Nephron (organoid): ENCODE measurements at regions not wholly inside any gene's neighbourhood (a gene's known extent, or its start where the extent isn't known, plus 50 kb on each side); places are given as distances from the start of the nearest gene placed in this dataset.
"Not testable (repeated sequence)": the region's sequence is repeated elsewhere in the genome, so short reads cannot be mapped to it uniquely, and the experiment has no call there.

ENCODE experiments used
- H3K27ac Mint-ChIP-seq, 3 experiments: 2 replicates each; pipeline ENCODE4 v1.8.0; 2020; ENCODE audit warnings: mixed read lengths in 3 of 3, mild to moderate bottlenecking in 2 of 3, moderate library complexity in 1 of 3
- H3K27me3 Mint-ChIP-seq: 2 replicates; pipeline ENCODE4 v1.8.0; 2021; ENCODE audit warnings: low read depth, mild to moderate bottlenecking, moderate library complexity, mixed read lengths
- H3K36me3 Mint-ChIP-seq: 2 replicates; pipeline ENCODE4 v1.8.0; 2020; ENCODE audit warnings: low read depth, mixed read lengths
- H3K4me1 Mint-ChIP-seq: 2 replicates; pipeline ENCODE4 v1.8.0; 2020; ENCODE audit warnings: mixed read lengths
- H3K4me3 Mint-ChIP-seq, 3 experiments: 2 replicates each; pipeline ENCODE4 v1.8.0; 2020; ENCODE audit warnings: mild to moderate bottlenecking in 3 of 3, mixed read lengths in 3 of 3, moderate library complexity in 2 of 3
- H3K9me3 Mint-ChIP-seq: 2 replicates; pipeline ENCODE4 v1.8.0; 2020; ENCODE audit warnings: mixed read lengths
- TF ChIP-seq, protein P1 (sequence below), 3 experiments: fragments of 200-600 bp; sonication (generic); IDR thresholded peaks; one replicate each; pipeline ENCODE4 v1.5.0; 2021; ENCODE audit warnings: antibody characterized with exemption in 3 of 3; ENCODE audit not compliant: unreplicated experiment in 3 of 3

DNA sequence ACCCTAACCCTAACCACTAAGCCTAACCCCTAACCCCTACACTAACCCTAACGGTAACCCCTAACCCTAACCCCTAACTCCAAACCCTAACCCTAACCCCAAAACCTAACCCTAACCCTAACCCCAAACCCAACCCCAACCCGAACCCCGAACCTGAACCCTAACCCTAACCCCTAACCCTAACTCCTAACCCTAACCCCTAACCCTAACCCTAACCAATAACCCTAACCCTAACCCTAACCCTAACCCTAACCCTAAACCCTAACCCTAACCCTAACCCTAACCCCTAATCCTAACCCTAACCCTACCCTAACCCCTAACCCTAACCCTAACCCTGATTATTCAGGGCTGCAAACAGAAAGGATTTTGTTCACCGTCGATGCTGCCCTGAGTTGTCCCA lies 144.6 kb upstream of the DUSP22 start:
- not testable (repeated sequence) for H3K36me3 Mint-ChIP-seq, H3K4me3 Mint-ChIP-seq, H3K27ac Mint-ChIP-seq, H3K9me3 Mint-ChIP-seq
- H3K27me3 Mint-ChIP-seq: peaks cover 18% of the 10 kb centered on the region
- peaks cover 17% of the 10 kb centered on the region for H3K4me1 Mint-ChIP-seq

- not testable (repeated sequence) for H3K27ac Mint-ChIP-seq, H3K36me3 Mint-ChIP-seq
- H3K4me1 Mint-ChIP-seq: peaks cover 21% of the 10 kb centered on the region
These were observed 144.0 kb upstream of the DUSP22 start for GRCh38 chr6:148051-148984.

DNA sequence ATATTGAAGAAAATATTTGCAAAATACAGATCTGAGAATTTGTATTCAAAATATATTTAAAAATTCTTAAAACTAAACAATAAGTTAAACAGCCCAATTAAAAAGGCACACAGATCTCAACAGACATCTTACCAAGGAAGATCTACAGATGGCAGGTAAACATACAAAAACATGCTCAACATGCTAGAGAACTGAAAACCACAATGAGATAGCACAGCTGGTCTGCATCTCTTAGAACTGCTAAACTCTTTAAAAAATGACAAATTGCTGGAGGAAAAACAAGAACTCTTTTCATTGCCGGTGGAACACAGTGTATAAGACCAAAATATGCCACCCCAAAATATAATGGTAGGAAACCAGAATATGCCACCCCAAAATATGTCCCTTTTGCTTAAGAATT lies 142.1 kb upstream of the DUSP22 start:
- not testable (repeated sequence) for H3K4me3 Mint-ChIP-seq, H3K36me3 Mint-ChIP-seq, H3K9me3 Mint-ChIP-seq
- Mint-ChIP-seq H3K4me1 (peaks cover 32% of the 10 kb centered on the region), H3K27ac (peak overlapping the region in 1 of 3 experiments; percentile 34), H3K27me3 (peaks cover 28% of the 10 kb centered on the region)

More at GRCh38 chr6:148051-148984, 144.0 kb upstream of the DUSP22 start:
- TF ChIP-seq, protein P1, sequence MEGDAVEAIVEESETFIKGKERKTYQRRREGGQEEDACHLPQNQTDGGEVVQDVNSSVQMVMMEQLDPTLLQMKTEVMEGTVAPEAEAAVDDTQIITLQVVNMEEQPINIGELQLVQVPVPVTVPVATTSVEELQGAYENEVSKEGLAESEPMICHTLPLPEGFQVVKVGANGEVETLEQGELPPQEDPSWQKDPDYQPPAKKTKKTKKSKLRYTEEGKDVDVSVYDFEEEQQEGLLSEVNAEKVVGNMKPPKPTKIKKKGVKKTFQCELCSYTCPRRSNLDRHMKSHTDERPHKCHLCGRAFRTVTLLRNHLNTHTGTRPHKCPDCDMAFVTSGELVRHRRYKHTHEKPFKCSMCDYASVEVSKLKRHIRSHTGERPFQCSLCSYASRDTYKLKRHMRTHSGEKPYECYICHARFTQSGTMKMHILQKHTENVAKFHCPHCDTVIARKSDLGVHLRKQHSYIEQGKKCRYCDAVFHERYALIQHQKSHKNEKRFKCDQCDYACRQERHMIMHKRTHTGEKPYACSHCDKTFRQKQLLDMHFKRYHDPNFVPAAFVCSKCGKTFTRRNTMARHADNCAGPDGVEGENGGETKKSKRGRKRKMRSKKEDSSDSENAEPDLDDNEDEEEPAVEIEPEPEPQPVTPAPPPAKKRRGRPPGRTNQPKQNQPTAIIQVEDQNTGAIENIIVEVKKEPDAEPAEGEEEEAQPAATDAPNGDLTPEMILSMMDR (IDR thresholded peaks at IDR 0.05; ENCODE audit: unreplicated experiment in 3 of 3): peak; percentile 28 to 52 (median 51)
- not testable (repeated sequence) for H3K4me3 Mint-ChIP-seq, H3K9me3 Mint-ChIP-seq
- peaks cover 22% of the 10 kb centered on the region for H3K27me3 Mint-ChIP-seq

DNA sequence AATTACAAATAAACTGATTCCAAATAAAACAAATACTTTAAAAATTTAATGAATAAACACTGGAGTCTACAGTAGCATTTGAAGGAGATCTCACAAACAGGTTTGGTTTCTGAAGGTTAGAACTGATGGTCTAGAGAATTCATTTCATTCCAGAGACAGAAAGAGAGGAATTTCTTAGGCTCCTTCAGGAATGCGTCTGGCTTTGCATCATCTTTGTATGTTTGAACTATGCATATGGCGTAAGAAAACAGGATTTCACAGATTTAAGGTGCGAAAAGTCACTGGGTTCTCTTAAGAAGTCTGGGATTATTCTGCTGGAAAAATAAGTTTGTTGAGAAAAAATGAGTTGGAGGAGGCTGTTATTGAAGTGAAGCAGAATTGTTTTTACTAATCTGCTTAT lies 139.9 kb upstream of the DUSP22 start:
- Mint-ChIP-seq H3K4me1 (peaks cover 46% of the 10 kb centered on the region), H3K27me3 (peaks cover 45% of the 10 kb centered on the region), H3K27ac (peak overlapping the region in 2 of 3 experiments; percentile 21 to 47)
- not testable (repeated sequence) for H3K4me3 Mint-ChIP-seq, H3K9me3 Mint-ChIP-seq, H3K36me3 Mint-ChIP-seq

- peaks cover 51% of the 10 kb centered on the region for H3K4me1 Mint-ChIP-seq
- not testable (repeated sequence) for H3K9me3 Mint-ChIP-seq, H3K4me3 Mint-ChIP-seq, H3K36me3 Mint-ChIP-seq
- peaks cover 45% of the 10 kb centered on the region for H3K27me3 Mint-ChIP-seq
- peak overlapping the region in 2 of 3 experiments; percentile 21 to 47 for H3K27ac Mint-ChIP-seq
These were observed 139.3 kb upstream of the DUSP22 start for GRCh38 chr6:153026-153425.

GRCh38 chr6:153867-154266 lies 138.4 kb upstream of the DUSP22 start:
- H3K36me3 Mint-ChIP-seq, H3K4me3 Mint-ChIP-seq, H3K9me3 Mint-ChIP-seq: not testable (repeated sequence)
- H3K27me3 Mint-ChIP-seq: peaks cover 50% of the 10 kb centered on the region
- H3K27ac Mint-ChIP-seq: peak overlapping the region in 2 of 3 experiments; percentile 15 to 48
- peaks cover 58% of the 10 kb centered on the region for H3K4me1 Mint-ChIP-seq

- H3K4me3 Mint-ChIP-seq, H3K36me3 Mint-ChIP-seq, H3K9me3 Mint-ChIP-seq: not testable (repeated sequence)
- H3K27ac Mint-ChIP-seq: peak overlapping the region in 2 of 3 experiments; percentile 15 to 48
- peaks cover 56% of the 10 kb centered on the region for H3K4me1 Mint-ChIP-seq
- H3K27me3 Mint-ChIP-seq: peaks cover 56% of the 10 kb centered on the region
These were observed 137.8 kb upstream of the DUSP22 start for GRCh38 chr6:154321-155092.

GRCh38 chr6:156010-156409 lies 136.3 kb upstream of the DUSP22 start:
- TF ChIP-seq, protein P1 (IDR thresholded peaks at IDR 0.05; ENCODE audit: unreplicated experiment in 3 of 3): no peak
- Mint-ChIP-seq H3K27me3 (peaks cover 62% of the 10 kb centered on the region), H3K4me3 (no peak overlapping the region), H3K4me1 (peaks cover 53% of the 10 kb centered on the region), H3K27ac (peak overlapping the region in 2 of 3 experiments; percentile 54 to 79), H3K36me3 (no peaks in the 10 kb centered on the region), H3K9me3 (peaks cover 2% of the 10 kb centered on the region)

DNA sequence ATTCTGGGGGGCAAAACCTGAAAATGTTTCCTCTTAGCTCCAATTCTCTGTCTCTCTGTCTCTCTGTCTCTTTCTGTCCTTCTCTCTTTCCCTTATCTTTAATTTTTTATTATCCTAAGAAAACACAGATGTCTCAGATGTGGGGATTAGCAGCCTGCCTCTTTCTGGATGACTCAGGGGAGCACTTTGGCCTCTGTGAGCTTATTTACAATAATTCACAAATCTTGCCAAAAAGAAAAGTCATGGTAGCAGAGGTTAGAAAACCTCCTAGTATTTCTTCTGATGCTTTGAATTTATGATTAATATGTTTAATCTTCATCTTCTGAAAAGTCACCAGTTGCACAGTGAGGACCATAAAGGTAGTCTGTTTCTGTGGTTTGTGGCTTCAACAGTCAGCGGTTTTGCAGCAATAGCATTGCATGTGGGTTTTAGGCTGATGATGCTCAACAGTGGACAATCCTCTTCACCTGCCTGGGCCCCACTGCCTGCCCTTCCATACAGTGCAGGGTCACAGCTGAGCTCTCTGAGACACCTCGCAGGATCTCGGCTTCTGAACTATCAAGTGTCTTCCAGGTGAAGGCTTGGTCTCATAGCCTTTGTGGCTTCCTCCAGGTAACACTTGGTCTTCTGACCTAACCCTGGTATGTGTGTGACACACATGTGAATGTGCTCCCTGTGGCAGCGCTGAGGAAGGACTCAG lies 135.7 kb upstream of the DUSP22 start:
- H3K27ac Mint-ChIP-seq: peak overlapping the region in 2 of 3 experiments; percentile 54 to 79
- peak overlapping the region in 1 of 3 experiments; percentile 22 for H3K4me3 Mint-ChIP-seq
- peaks cover 52% of the 10 kb centered on the region for H3K4me1 Mint-ChIP-seq
- not testable (repeated sequence) for H3K36me3 Mint-ChIP-seq, H3K9me3 Mint-ChIP-seq
- peaks cover 67% of the 10 kb centered on the region for H3K27me3 Mint-ChIP-seq
